C1 segment of cervical spinal cord (tissue), 14 donors: ENCODE measurements at regions not wholly inside any gene's neighbourhood (a gene's known extent, or its start where the extent isn't known, plus 50 kb on each side); places are given as distances from the start of the nearest gene placed in this dataset.
"Not testable (repeated sequence)": the region's sequence is repeated elsewhere in the genome, so short reads cannot be mapped to it uniquely, and the experiment has no call there.

Experiments
- DNase-seq, 14 donors: peaks; one replicate each; lab custom pipeline; 2025; lab: John Stamatoyannopoulos, UW

GRCh38 chr18:35826477-35826876 lies 146.0 kb upstream of the RMP24 start:
- no peak for DNase-seq

- DNase-seq: no peak
Measured at GRCh38 chr18:35827275-35827902, 145.1 kb upstream of the RMP24 start.

GRCh38 chr18:35827903-35828275 lies 144.6 kb upstream of the RMP24 start:
- no peak for DNase-seq

- no peak for DNase-seq
Measured at GRCh38 chr18:35828591-35828990, 143.9 kb upstream of the RMP24 start.

- no peak for DNase-seq
Measured at GRCh38 chr18:35835366-35835765, 137.1 kb upstream of the RMP24 start.

- DNase-seq: no peak
Measured at GRCh38 chr18:35835833-35836232, 136.6 kb upstream of the RMP24 start.

- DNase-seq: no peak
Measured at GRCh38 chr18:35836932-35837331, 135.5 kb upstream of the RMP24 start.

- no peak for DNase-seq
Measured at GRCh38 chr18:35837922-35838496, 134.5 kb upstream of the RMP24 start.

- no peak for DNase-seq
Measured at GRCh38 chr18:35841283-35841682, 131.2 kb upstream of the RMP24 start.

GRCh38 chr18:35842536-35842935 lies 129.9 kb upstream of the RMP24 start:
- DNase-seq: no peak

GRCh38 chr18:35848321-35848720 lies 124.2 kb upstream of the RMP24 start:
- not testable (repeated sequence) for DNase-seq

GRCh38 chr18:35849241-35849640 lies 123.2 kb upstream of the RMP24 start:
- not testable (repeated sequence) for DNase-seq

GRCh38 chr18:35851286-35851970 lies 121.1 kb upstream of the RMP24 start:
- DNase-seq: no peak

- no peak for DNase-seq
Measured at GRCh38 chr18:35852786-35853185, 119.7 kb upstream of the RMP24 start.

GRCh38 chr18:35854095-35854494 lies 118.4 kb upstream of the RMP24 start:
- no peak for DNase-seq

- DNase-seq: no peak
Measured at GRCh38 chr18:35856178-35856577, 116.3 kb upstream of the RMP24 start.

- DNase-seq: not testable (repeated sequence)
Measured at GRCh38 chr18:35856721-35857120, 115.8 kb upstream of the RMP24 start.

GRCh38 chr18:35857581-35857980 lies 114.9 kb upstream of the RMP24 start:
- not testable (repeated sequence) for DNase-seq

GRCh38 chr18:35861367-35862118 lies 110.9 kb upstream of the RMP24 start:
- DNase-seq: no peak

GRCh38 chr18:35862119-35862640 lies 110.3 kb upstream of the RMP24 start:
- DNase-seq: no peak

GRCh38 chr18:35864916-35865315 lies 107.6 kb upstream of the RMP24 start:
- DNase-seq: no peak

GRCh38 chr18:35868915-35869314 lies 103.6 kb upstream of the RMP24 start:
- DNase-seq: no peak
